ENCODE measurements at regions not wholly inside any gene's neighbourhood (a gene's known extent, or its start where the extent isn't known, plus 50 kb on each side); places are given as distances from the start of the nearest gene placed in this dataset.
"Not testable (repeated sequence)": the region's sequence is repeated elsewhere in the genome, so short reads cannot be mapped to it uniquely, and the experiment has no call there.

GRCh38 chr7:56466607-56467525, 350.6 kb upstream of the NUPR2 start:
- DNase-seq (ENCODE audit: low read depth) = not testable (repeated sequence)

GRCh38 chr7:56449762-56450161, 333.5 kb upstream of the NUPR2 start:
- DNase-seq (ENCODE audit: low read depth) = no peak

- no peak for DNase-seq (ENCODE audit: low read depth)
These were observed 331.9 kb upstream of the NUPR2 start for GRCh38 chr7:56447864-56448693.

GRCh38 chr7:56420528-56420927, 304.3 kb upstream of the NUPR2 start:
- DNase-seq (ENCODE audit: low read depth) = not testable (repeated sequence)

GRCh38 chr7:56375173-56375572, 259.0 kb upstream of the NUPR2 start:
- DNase-seq (ENCODE audit: low read depth) = no peak

- not testable (repeated sequence) for DNase-seq (ENCODE audit: low read depth)
These were observed 258.4 kb upstream of the NUPR2 start for GRCh38 chr7:56374666-56375065.

- DNase-seq (ENCODE audit: low read depth) = peak; percentile 52
These were observed 257.1 kb upstream of the NUPR2 start for GRCh38 chr7:56373314-56373713.

GRCh38 chr7:56371792-56372191, 255.6 kb upstream of the NUPR2 start:
- not testable (repeated sequence) for DNase-seq (ENCODE audit: low read depth)

- not testable (repeated sequence) for DNase-seq (ENCODE audit: low read depth)
These were observed 254.1 kb upstream of the NUPR2 start for GRCh38 chr7:56370208-56370872.

- DNase-seq (ENCODE audit: low read depth) = not testable (repeated sequence)
These were observed 251.7 kb upstream of the NUPR2 start for GRCh38 chr7:56367914-56368313.

GRCh38 chr7:56367411-56367810, 251.2 kb upstream of the NUPR2 start:
- DNase-seq (ENCODE audit: low read depth) = not testable (repeated sequence)

- not testable (repeated sequence) for DNase-seq (ENCODE audit: low read depth)
These were observed 250.5 kb upstream of the NUPR2 start for GRCh38 chr7:56366701-56367100.

GRCh38 chr7:56352576-56352975, 236.4 kb upstream of the NUPR2 start:
- DNase-seq (ENCODE audit: low read depth) = not testable (repeated sequence)

- DNase-seq (ENCODE audit: low read depth) = not testable (repeated sequence)
These were observed 235.0 kb upstream of the NUPR2 start for GRCh38 chr7:56351181-56351580.

GRCh38 chr7:56348311-56348710, 232.1 kb upstream of the NUPR2 start:
- not testable (repeated sequence) for DNase-seq (ENCODE audit: low read depth)

GRCh38 chr7:56328327-56328726, 212.1 kb upstream of the NUPR2 start:
- not testable (repeated sequence) for DNase-seq (ENCODE audit: low read depth)

GRCh38 chr7:56290548-56290947, 174.3 kb upstream of the NUPR2 start:
- no peak for DNase-seq (ENCODE audit: low read depth)

GRCh38 chr7:56287429-56288138, 171.4 kb upstream of the NUPR2 start:
- no peak for DNase-seq (ENCODE audit: low read depth)

GRCh38 chr7:56256108-56256507, 139.9 kb upstream of the NUPR2 start:
- no peak for DNase-seq (ENCODE audit: low read depth)

- no peak for DNase-seq (ENCODE audit: low read depth)
These were observed 133.9 kb upstream of the NUPR2 start for GRCh38 chr7:56250135-56250534.

GRCh38 chr7:56229631-56230030, 113.4 kb upstream of the NUPR2 start:
- DNase-seq (ENCODE audit: low read depth) = no peak

GRCh38 chr7:56222866-56223265, 106.6 kb upstream of the NUPR2 start:
- no peak for DNase-seq (ENCODE audit: low read depth)
